Endodermal cell (in vitro differentiated cells): ENCODE measurements at regions not wholly inside any gene's neighbourhood (a gene's known extent, or its start where the extent isn't known, plus 50 kb on each side); places are given as distances from the start of the nearest gene placed in this dataset.
A peak's percentile ranks its signal among the peaks of the same experiment; 100 is the strongest.

Source experiments
- DNase-seq: peaks from one replicate; pipeline ENCODE4 v3.0.0-alpha.2; 2017
- H3K27ac ChIP-seq: 2 replicates; pipeline ENCODE4 v1.5.1; 2013; ENCODE audit warnings: mild to moderate bottlenecking, low read depth, low read length, moderate library complexity
- H3K27me3 ChIP-seq: 2 replicates; pipeline ENCODE4 v1.6.1; 2013; ENCODE audit warnings: mild to moderate bottlenecking, low read length, moderate library complexity; ENCODE audit not compliant: insufficient read depth, control insufficient read depth, poor library complexity, severe bottlenecking
- H3K36me3 ChIP-seq: 2 replicates; pipeline ENCODE4 v1.7.0; 2013; ENCODE audit warnings: mild to moderate bottlenecking, low read length, moderate library complexity; ENCODE audit not compliant: control insufficient read depth, insufficient read depth
- H3K4me1 ChIP-seq: one replicate; pipeline ENCODE4 v1.7.0; 2013; ENCODE audit warnings: low read length; ENCODE audit not compliant: control insufficient read depth, insufficient read depth
- H3K4me3 ChIP-seq: 2 replicates; pipeline ENCODE4 v1.5.1; 2013; ENCODE audit warnings: mild to moderate bottlenecking, low read length, moderate library complexity
- H3K9ac ChIP-seq: 2 replicates; pipeline ENCODE4 v1.6.1; 2013; ENCODE audit warnings: mild to moderate bottlenecking, low read length, moderate library complexity; ENCODE audit not compliant: poor library complexity, severe bottlenecking; ENCODE audit errors: extremely low read depth
- H3K9me3 ChIP-seq: 2 replicates; pipeline ENCODE4 v1.6.1; 2013; ENCODE audit warnings: mild to moderate bottlenecking, low read length, moderate library complexity; ENCODE audit not compliant: control insufficient read depth
- H3K27ac Mint-ChIP-seq: 2 replicates; pipeline ENCODE4 v1.8.0; 2020; ENCODE audit warnings: mixed read lengths
- H3K27me3 Mint-ChIP-seq: 2 replicates; pipeline ENCODE4 v1.8.0; 2021; ENCODE audit warnings: mild to moderate bottlenecking, mixed read lengths; ENCODE audit not compliant: insufficient read depth
- H3K36me3 Mint-ChIP-seq: 2 replicates; pipeline ENCODE4 v1.8.0; 2020; ENCODE audit warnings: low read depth, mixed read lengths
- H3K4me1 Mint-ChIP-seq: 2 replicates; pipeline ENCODE4 v1.8.0; 2020; ENCODE audit warnings: mixed read lengths
- H3K4me3 Mint-ChIP-seq: 2 replicates; pipeline ENCODE4 v1.8.0; 2020; ENCODE audit warnings: mild to moderate bottlenecking, moderate library complexity, mixed read lengths
- H3K9me3 Mint-ChIP-seq: 2 replicates; pipeline ENCODE4 v1.8.0; 2020; ENCODE audit warnings: mild to moderate bottlenecking, mixed read lengths
- WGBS, 2 experiments: methylation state at CpG; one replicate each; pipeline versions ENCODE4 v1.1.5 to v1.1.7; 2013; ENCODE audit warnings: missing lambda C conversion rate in 2 of 2, mixed read lengths in 1 of 2; ENCODE audit not compliant: insufficient coverage in 1 of 2, insufficient read length in 1 of 2; 5-methylcytosine and 5-hydroxymethylcytosine counted together
- TF ChIP-seq, protein P1 (sequence below): fragments of 200-600 bp; sonication (generic); conservative IDR thresholded peaks from 2 replicates; pipeline ENCODE4 v1.5.0; 2021; ENCODE audit warnings: antibody characterized with exemption, mild to moderate bottlenecking

DNA sequence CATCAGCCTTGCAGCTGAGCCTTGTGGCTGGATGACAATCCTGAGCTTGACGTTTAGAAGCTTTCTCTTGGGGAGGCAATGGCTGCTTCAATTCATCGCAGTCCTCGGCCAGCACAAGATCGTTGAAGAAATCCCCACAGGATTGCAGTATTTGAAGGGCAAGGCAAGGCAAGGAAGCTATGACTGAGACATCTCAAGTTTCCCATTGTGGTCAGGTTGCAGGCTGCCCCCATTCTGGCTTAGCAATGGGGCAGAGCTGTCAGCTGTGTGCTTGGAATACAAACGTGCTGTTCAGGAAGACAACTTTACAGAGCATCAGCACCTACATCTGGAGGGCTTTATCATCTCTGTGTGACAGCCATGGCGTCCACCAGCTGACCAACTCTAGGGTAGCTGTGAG is 275.9 kb upstream of the TBL1XR1 start:
- no peak overlapping the region for H3K27ac Mint-ChIP-seq
- H3K9me3 Mint-ChIP-seq, result peaks cover 9% of the 10 kb centered on the region
- 67 to 74% methylated on average over 5 to 6 of the region's 6 CpGs for WGBS, 2 experiments
- no peak overlapping the region for H3K4me3 Mint-ChIP-seq
- no peaks in the 10 kb centered on the region for H3K36me3 Mint-ChIP-seq
- TF ChIP-seq, protein P1, sequence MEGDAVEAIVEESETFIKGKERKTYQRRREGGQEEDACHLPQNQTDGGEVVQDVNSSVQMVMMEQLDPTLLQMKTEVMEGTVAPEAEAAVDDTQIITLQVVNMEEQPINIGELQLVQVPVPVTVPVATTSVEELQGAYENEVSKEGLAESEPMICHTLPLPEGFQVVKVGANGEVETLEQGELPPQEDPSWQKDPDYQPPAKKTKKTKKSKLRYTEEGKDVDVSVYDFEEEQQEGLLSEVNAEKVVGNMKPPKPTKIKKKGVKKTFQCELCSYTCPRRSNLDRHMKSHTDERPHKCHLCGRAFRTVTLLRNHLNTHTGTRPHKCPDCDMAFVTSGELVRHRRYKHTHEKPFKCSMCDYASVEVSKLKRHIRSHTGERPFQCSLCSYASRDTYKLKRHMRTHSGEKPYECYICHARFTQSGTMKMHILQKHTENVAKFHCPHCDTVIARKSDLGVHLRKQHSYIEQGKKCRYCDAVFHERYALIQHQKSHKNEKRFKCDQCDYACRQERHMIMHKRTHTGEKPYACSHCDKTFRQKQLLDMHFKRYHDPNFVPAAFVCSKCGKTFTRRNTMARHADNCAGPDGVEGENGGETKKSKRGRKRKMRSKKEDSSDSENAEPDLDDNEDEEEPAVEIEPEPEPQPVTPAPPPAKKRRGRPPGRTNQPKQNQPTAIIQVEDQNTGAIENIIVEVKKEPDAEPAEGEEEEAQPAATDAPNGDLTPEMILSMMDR, result no peak
- H3K4me3 ChIP-seq, result no peak overlapping the region
- H3K27me3 ChIP-seq, result no peaks in the 10 kb centered on the region
- DNase-seq, result no peak
- H3K36me3 ChIP-seq, result no peaks in the 10 kb centered on the region
- H3K9ac ChIP-seq, result no peak overlapping the region
- H3K4me1 Mint-ChIP-seq, result peaks cover 10% of the 10 kb centered on the region
- H3K27me3 Mint-ChIP-seq, result no peaks in the 10 kb centered on the region
- H3K4me1 ChIP-seq, result peaks cover 3% of the 10 kb centered on the region
- H3K27ac ChIP-seq, result peak overlapping the region; percentile 14
- no peaks in the 10 kb centered on the region for H3K9me3 ChIP-seq

DNA sequence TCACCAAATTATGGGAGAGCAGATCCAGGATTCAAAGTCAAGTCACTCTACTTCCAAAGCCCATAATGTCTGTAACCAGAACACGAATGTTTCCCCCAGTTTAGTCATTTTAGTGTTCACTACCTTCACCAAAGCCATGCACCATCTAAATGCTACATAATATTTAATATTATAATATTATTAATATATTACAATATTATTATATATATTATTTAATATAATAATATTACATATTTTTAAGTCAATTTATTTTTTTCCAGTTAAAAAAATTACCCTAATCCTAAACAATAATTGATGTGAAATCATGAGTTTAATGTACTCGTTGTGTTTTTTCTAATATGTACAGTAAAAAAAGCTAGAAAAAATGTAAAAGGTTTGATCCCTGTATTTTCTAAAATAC is 276.6 kb upstream of the TBL1XR1 start:
- peaks cover 8% of the 10 kb centered on the region for H3K9me3 Mint-ChIP-seq
- H3K36me3 Mint-ChIP-seq, result no peaks in the 10 kb centered on the region
- H3K27me3 ChIP-seq, result no peaks in the 10 kb centered on the region
- TF ChIP-seq, protein P1, result no peak
- H3K27me3 Mint-ChIP-seq, result no peaks in the 10 kb centered on the region
- H3K36me3 ChIP-seq, result no peaks in the 10 kb centered on the region
- peaks cover 5% of the 10 kb centered on the region for H3K4me1 Mint-ChIP-seq
- H3K27ac ChIP-seq, result no peak overlapping the region
- H3K4me3 ChIP-seq, result no peak overlapping the region
- no peaks in the 10 kb centered on the region for H3K9me3 ChIP-seq
- 88% methylated on average over 2 of the region's 2 CpGs; no CpG with 5 or more reads in 1 of the 2 experiments for WGBS, 2 experiments
- H3K4me3 Mint-ChIP-seq, result no peak overlapping the region
- DNase-seq, result no peak
- H3K4me1 ChIP-seq, result no peaks in the 10 kb centered on the region
- no peak overlapping the region for H3K27ac Mint-ChIP-seq
- no peak overlapping the region for H3K9ac ChIP-seq

DNA sequence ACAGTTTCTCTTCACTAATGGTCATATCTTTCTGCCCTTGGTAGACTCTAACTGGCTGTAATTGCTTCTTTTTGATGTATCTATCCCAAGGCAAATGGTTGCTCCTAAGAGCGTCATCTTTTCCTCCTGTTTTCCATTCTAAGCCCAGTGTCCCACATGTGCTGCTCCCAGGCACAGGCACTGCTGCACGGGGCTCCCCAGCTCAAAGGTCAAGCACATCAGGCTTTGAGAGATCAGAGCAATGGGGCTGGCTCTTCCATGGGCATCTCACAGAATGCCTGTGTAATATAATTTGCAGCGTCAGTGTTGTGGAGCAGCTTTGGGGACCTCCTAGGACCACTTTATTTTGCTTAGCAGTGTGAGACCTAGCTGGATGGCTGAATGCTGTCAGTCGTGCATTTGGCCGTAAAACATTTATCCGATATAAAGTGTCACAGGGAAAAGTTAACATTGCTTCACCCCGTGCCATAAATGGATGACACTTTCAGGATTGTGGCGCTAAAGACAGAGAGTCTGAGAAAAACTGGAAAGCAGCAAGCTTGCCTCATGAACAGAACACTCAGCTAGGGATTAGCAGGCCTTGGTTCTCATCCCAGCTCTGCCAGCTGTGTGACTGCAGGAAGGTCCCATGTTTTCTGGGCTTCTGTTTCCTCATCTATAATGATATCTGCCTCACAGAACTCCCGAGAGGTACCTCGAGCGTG is 277.5 kb upstream of the TBL1XR1 start:
- Histone ChIP-seq H3K9me3 (no peaks in the 10 kb centered on the region), H3K9ac (no peak overlapping the region), H3K27me3 (no peaks in the 10 kb centered on the region), H3K4me1 (no peaks in the 10 kb centered on the region), H3K36me3 (no peaks in the 10 kb centered on the region), H3K4me3 (no peak overlapping the region), H3K27ac (no peak overlapping the region)
- no peak overlapping the region for H3K27ac Mint-ChIP-seq
- H3K4me3 Mint-ChIP-seq, result no peak overlapping the region
- WGBS, 2 experiments, result 94 to 95% methylated on average over 10 to 11 of the region's 11 CpGs
- no peaks in the 10 kb centered on the region for H3K27me3 Mint-ChIP-seq
- no peak for DNase-seq
- TF ChIP-seq, protein P1, result no peak
- H3K4me1 Mint-ChIP-seq, result peaks cover 3% of the 10 kb centered on the region
- H3K9me3 Mint-ChIP-seq, result no peaks in the 10 kb centered on the region
- no peaks in the 10 kb centered on the region for H3K36me3 Mint-ChIP-seq
